A673 (cell line): ENCODE measurements at regions not wholly inside any gene's neighbourhood (a gene's known extent, or its start where the extent isn't known, plus 50 kb on each side); places are given as distances from the start of the nearest gene placed in this dataset.

Experiments used
- CTCF ChIP-seq: fragments of 300-800, 200-600 bp; sonication (generic); conservative IDR thresholded peaks from 2 replicates; pipeline ENCODE4 v1.5.1; 2017; ENCODE audit warnings: low read depth, mild to moderate bottlenecking, antibody characterized with exemption, low read length, moderate library complexity, mixed read lengths
- EZH2 ChIP-seq: fragments of 200-600 bp; sonication (generic); IDR thresholded peaks from 2 replicates; pipeline ENCODE4 v1.6.1; 2017; ENCODE audit warnings: borderline replicate concordance, low read depth, mild to moderate bottlenecking, mixed read lengths, antibody characterized with exemption, low read length; ENCODE audit not compliant: poor library complexity, severe bottlenecking

- TF ChIP-seq CTCF (no peak), EZH2 (no peak)
These were observed 897.2 kb upstream of the INTU start for GRCh38 chr4:126735294-126736132.
